SU-DHL-6 (cell line): ENCODE measurements at regions not wholly inside any gene's neighbourhood (a gene's known extent, or its start where the extent isn't known, plus 50 kb on each side); places are given as distances from the start of the nearest gene placed in this dataset.

Experiments used
- CTCF ChIP-seq: fragments of 200-600 bp; sonication (generic); IDR thresholded peaks from one replicate; pipeline ENCODE4 v1.5.1; 2017; ENCODE audit warnings: antibody characterized with exemption, mild to moderate bottlenecking, low read length, moderate library complexity; ENCODE audit not compliant: insufficient read depth, poor library complexity, severe bottlenecking
- EZH2phosphoT487 ChIP-seq: fragments of 200-600 bp; sonication (generic), shearing (Covaris generic); conservative IDR thresholded peaks from 2 replicates; pipeline ENCODE4 v1.6.1; 2018; ENCODE audit warnings: mild to moderate bottlenecking, antibody characterized with exemption, low read length, moderate library complexity, mixed read lengths

GRCh38 chr2:223460774-223461211 lies 141.4 kb downstream of the SCG2 start:
- TF ChIP-seq CTCF: no peak
- TF ChIP-seq EZH2phosphoT487: no peak
